ENCODE measurements at regions not wholly inside any gene's neighbourhood (a gene's known extent, or its start where the extent isn't known, plus 50 kb on each side); places are given as distances from the start of the nearest gene placed in this dataset.
"Not testable (repeated sequence)": the region's sequence is repeated elsewhere in the genome, so short reads cannot be mapped to it uniquely, and the experiment has no call there.

DNA sequence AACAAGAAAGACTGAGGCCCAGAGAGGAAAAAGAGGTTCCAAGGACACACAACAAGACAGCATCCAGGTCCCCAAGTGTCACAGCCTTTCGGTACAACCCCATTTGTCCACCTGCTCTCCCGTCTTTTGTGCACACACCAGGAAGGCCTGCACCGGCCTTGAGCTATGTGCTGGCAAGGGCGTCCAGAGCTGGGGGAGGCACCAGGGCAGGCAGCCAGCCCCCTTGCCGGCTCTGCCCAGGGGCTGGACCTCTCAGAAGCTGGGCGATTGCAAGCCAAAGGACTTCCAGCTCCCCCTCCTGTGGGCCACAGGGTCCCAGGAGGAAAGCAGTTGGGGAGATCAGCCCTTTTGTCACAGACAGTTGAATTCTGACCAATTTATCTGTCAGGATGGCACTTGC is 210.5 kb downstream of the MN1 start:
- no peak for DNase-seq (ENCODE audit: low read depth in 3 of 3)

GRCh38 chr22:27593378-27593777 is 208.2 kb downstream of the MN1 start:
- no peak for DNase-seq (ENCODE audit: low read depth in 3 of 3)

GRCh38 chr22:27594020-27594419 is 207.5 kb downstream of the MN1 start:
- no peak for DNase-seq (ENCODE audit: low read depth in 3 of 3)

- no peak for DNase-seq (ENCODE audit: low read depth in 3 of 3)
These were observed 207.0 kb downstream of the MN1 start for GRCh38 chr22:27594474-27595134.

GRCh38 chr22:27596133-27596870 is 205.3 kb downstream of the MN1 start:
- DNase-seq (ENCODE audit: low read depth in 3 of 3): no peak

DNA sequence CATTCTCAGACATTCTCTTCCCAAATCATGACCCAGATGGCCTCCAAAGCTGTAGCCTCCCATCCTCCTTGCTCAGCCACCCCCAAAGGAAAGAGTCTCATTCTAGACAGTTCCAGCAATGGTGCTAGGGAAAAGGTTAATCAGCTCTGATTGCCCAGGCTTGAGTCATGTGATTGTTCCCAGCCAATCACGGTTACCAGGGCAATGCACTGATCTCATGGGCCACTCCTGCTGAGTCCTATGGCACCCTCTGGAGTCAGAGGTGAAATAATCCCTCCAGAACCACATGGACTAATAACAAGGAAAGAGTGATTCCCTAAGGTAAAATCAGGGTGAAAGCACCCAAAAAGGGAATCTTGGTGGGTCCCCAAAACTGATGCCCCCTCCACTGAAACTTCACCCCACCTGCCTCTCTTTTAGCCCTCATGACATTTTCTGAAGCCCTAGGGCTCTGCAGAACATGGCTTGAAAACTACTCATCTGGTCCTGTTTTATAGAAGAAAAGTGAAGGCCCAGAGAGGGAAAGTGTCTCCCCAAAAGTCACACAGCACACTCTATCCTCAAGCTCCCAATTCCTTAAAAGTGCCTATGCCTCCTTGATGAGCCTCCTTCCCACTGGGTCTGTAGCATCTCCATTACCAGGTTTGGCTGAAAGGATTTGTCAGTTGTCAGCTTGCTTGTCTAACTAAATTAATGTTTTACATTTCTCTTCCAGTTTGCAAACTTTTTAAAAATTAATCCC is 203.7 kb downstream of the MN1 start:
- DNase-seq (ENCODE audit: low read depth in 3 of 3): no peak

DNA sequence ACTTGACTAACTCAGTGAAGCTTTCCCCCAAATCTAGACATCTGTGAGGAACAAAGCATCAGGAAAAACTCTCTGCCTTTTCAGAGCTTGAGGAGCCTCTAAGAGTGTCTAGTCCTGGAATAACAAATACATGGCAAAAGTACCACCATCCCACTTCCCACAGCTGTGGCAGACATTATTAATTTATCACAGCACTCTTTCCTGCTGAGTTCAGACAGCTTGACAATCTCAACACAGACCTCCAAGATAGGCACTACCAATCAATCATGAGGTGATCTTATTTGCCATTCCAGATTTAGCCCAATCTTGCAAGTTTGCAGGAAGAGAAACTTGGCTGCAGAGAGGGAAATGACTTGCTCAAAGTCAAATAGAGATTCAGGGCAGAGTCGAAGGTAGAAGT is 202.8 kb downstream of the MN1 start:
- no peak for DNase-seq (ENCODE audit: low read depth in 3 of 3)

DNA sequence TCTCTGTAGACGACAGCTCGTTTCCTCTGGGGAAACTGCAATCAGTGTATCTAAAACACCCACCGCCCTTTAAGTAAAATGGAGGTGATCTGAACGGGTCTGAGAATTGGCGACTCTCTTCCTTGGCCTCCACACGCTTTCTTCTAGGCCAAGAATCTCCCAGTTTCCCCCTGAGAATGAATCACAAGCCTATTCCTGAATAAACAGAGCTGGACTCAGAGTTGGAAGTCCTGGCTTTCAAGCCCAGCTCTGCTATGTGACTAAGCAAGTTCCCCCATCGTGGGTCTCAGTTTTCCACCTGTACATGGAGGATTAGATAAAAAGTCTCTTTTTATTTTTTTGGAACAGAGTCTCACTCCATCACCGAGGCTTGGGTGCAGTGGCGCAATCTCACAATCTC is 200.4 kb downstream of the MN1 start:
- DNase-seq (ENCODE audit: low read depth in 3 of 3): no peak

DNA sequence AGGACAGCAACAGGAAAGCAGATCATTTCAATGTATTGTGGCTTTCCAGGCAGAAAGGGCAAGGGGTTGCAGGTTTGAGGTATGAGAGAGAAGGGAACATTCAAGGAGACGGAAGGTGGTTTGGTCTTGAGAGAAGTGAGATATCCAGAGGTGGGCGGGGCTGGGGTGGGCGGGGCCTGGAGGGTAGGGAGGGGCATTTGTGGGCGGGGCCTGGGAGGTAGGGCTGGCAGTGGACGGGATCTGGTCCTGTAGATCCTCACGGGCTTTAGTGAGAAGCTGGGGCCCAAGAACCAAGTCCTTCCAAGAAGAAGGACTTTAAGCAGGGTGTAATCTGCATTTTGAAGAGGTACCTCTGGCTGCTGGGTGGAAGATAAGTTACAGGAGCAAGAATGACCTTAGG is 199.2 kb downstream of the MN1 start:
- DNase-seq (ENCODE audit: low read depth in 3 of 3): no peak

GRCh38 chr22:27603111-27603799 is 198.3 kb downstream of the MN1 start:
- DNase-seq (ENCODE audit: low read depth in 3 of 3): no peak

GRCh38 chr22:27603800-27604144 is 197.8 kb downstream of the MN1 start:
- no peak for DNase-seq (ENCODE audit: low read depth in 3 of 3)

- DNase-seq (ENCODE audit: low read depth in 3 of 3): no peak
These were observed 196.2 kb downstream of the MN1 start for GRCh38 chr22:27605390-27605789.

DNA sequence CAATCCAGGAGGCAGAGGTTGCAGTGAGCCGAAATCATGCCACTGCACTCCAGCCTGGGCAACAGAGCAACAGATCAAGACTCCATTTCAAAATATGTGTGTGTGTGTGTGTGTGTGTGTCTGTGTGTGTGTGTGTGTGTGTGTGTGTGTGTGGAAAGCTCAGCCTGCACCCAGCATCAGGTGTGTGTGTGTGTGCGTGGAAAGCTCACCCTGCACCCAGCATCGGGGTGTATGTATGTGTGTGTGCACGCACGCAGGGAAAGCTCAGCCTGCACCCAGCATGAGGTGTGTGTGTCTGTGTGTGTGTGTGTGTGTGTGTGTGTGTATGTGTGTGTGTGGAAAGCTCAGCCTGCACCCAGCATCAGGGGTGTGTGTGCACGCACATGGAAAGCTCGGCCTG is 193.8 kb downstream of the MN1 start:
- not testable (repeated sequence) for DNase-seq (ENCODE audit: low read depth in 3 of 3)

DNA sequence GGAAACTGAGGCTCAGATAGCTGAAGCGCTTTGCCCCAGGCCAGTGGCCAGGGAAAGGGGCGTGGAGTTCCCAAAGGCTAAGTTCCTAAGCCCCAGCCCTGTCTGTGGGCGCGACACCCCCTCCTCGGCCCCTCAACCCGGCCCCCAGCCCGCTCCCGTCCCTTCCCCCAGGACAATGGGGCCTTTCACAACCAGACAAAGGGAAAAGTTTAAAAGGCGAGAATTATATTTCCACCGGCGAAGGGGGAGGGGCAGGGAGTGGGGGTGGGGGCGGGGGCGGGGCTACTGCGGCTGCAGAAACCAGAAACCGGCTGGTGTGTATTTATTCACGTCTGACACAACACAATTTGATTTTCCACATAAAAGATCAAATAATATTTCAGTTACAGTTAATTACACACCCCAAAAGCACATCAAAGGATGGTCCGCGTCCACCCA is 192.1 kb downstream of the MN1 start:
- no peak for DNase-seq (ENCODE audit: low read depth in 3 of 3)

GRCh38 chr22:27610164-27610563 is 191.4 kb downstream of the MN1 start:
- not testable (repeated sequence) for DNase-seq (ENCODE audit: low read depth in 3 of 3)

DNA sequence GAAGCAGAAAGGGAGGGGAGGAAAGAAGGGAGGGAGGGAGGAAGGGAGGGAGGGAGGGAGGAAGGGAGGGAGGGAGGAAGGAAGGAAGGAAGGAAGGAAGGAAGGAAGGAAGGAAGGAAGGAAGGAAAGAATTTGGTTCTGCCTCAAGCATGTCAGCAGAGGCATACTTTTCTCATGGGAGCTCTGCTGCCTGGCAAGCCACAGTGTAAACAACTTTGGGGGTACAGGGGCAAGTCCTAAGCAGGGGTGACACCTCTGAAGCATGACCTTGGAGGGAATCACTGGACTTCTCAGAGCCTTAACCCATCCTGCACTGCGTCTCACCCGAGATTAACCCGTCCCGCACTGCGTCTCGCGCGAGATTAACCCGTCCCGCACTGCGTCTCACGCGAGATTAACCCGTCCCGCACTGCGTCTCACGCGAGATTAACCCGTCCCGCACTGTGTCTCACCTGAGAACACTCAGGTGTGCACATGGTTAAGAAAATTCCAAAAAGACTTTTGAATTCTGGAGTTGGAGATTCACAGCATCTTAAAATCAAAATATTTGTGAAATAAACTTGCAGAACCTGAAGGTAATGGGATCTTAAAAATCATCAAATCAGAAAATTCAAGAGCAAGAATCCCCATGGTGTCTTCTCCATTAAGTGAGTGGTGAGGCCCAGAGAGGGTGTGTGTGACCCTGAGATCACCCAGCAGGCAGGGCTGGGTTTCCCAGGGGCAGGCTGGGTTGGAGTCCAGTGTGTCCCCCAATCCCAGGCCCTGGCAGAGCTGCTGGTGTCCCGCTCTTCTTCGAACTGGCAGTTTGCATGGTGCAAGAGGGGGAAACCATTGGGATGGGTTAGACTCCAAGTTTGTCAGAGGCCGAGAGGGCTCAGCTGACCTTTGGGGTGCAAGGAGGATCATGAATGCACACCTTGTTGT is 190.4 kb downstream of the MN1 start:
- DNase-seq (ENCODE audit: low read depth in 3 of 3): no peak

DNA sequence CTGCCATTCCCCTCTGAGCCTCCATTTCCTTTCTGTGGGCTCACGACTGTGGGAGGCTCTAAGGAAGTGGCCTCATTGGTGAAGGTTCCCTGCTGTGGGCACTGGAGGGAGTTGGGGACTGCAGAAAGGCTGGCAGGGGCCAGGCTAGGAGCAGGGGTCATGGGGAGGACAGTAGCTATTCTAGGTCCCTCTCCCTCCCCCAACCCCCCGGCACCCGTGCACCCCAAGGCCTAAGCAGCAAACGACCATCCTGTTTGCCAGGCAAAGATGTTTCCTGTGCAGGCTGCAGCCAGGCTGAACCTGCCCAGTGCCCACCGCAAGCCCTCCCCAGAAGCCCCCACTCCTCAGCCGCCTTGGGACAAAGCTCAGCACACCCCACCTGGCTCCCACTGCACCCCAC is 189.4 kb downstream of the MN1 start:
- no peak for DNase-seq (ENCODE audit: low read depth in 3 of 3)

DNA sequence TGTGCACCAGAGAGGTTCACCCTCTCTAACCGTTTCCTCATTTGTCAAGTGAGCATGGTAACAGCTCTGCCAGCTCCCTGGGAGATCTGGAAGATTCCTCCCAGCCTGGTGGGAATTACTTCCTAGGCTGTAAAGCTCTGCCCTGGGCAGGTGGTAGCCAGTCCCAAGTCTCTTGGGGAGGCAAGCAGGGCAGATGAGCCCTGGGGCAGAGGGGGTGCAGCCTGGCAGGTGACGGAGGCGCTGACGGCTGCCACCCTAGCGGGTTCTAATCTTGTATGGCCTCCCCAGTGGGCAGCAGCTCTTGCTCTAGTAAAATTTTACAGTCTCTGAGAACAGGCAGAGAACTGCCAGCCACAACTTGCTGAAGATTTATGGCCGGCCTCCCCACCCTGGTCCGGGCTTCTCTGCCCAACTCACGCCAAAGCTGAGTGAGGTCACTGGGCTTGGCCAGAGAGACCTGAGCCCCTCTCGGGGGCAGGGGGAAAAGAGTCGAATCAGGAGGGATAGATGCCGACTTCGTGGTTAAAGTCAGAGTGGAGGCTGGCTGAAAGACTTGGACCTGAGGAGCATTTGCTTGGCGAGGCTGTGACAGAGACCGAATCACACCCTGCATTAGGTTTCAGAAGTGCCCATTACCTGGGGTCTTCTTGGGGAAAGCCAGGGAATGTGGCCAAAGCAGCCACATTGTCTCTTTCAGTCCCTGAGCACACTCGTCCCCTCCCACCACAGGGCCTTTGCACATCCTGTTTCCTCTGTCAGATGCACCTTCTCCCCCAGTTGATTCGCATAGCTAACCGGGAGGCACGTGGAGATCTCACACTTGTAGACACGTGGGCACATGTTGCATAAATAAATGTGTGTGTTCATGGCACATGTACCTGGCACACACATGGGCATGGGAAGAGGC is 188.2 kb downstream of the MN1 start:
- no peak for DNase-seq (ENCODE audit: low read depth in 3 of 3)

GRCh38 chr22:27614006-27614649 is 187.4 kb downstream of the MN1 start:
- DNase-seq (ENCODE audit: low read depth in 3 of 3): no peak

GRCh38 chr22:27614650-27615007 is 186.9 kb downstream of the MN1 start:
- DNase-seq (ENCODE audit: low read depth in 3 of 3): no peak

All from stimulated activated CD4-positive, alpha-beta T cell treated with anti-CD3 and anti-CD28 coated beads, TNF-alpha, amount 100 ng/mL, for 4 hours (primary cell).